Tibial nerve (tissue), 4 donors: ENCODE measurements at regions not wholly inside any gene's neighbourhood (a gene's known extent, or its start where the extent isn't known, plus 50 kb on each side); places are given as distances from the start of the nearest gene placed in this dataset.

ENCODE experiments used
- DNase-seq, 2 donors: peaks; one replicate each; pipeline ENCODE4 v3.0.0-alpha.2; 2019; ENCODE audit warnings: low spot score in 2 of 2
- H3K27ac ChIP-seq, 4 donors: fragments of 200-600 bp; sonication (generic) in 3 of 4; one replicate each; pipeline ENCODE4 v1.5.1; 2017 to 2019; ENCODE audit warnings: mild to moderate bottlenecking in 1 of 4
- H3K27me3 ChIP-seq, 2 donors: fragments of 200-600 bp; sonication (generic) in 1 of 2; one replicate each; pipeline versions ENCODE4 v1.5.1 to v1.6.0; 2017 to 2019
- H3K36me3 ChIP-seq, 3 donors: fragments of 200-600 bp; sonication (generic); one replicate each; pipeline ENCODE4 v1.5.1; 2018 to 2019
- H3K4me1 ChIP-seq, 4 donors: fragments of 200-600 bp; sonication (generic) in 3 of 4; one replicate each; pipeline ENCODE4 v1.5.1; 2017 to 2019
- H3K4me3 ChIP-seq, 4 donors: fragments of 200-600 bp; sonication (generic) in 3 of 4; one replicate each; pipeline ENCODE4 v1.5.1; 2017 to 2019; ENCODE audit warnings: mild to moderate bottlenecking in 1 of 4, moderate library complexity in 1 of 4
- H3K9me3 ChIP-seq, 4 donors: fragments of 200-600 bp; sonication (generic) in 3 of 4; one replicate each; pipeline ENCODE4 v1.5.1; 2017 to 2019
- EP300 ChIP-seq, 2 donors: sonication (generic); formaldehyde crosslinking; IDR thresholded peaks; one replicate each; pipeline ENCODE4 v1.6.1; 2017; ENCODE audit warnings: antibody characterized with exemption in 2 of 2, mild to moderate bottlenecking in 1 of 2
- POLR2A ChIP-seq, 2 donors: fragments of 450-650 bp; IDR thresholded peaks; one replicate each; pipeline ENCODE4 v1.6.1; 2017; ENCODE audit warnings: antibody characterized with exemption in 2 of 2, mild to moderate bottlenecking in 2 of 2, moderate library complexity in 2 of 2
- WGBS, 2 donors: methylation state at CpG; one replicate each; pipeline ENCODE4 v1.1.5; 2018; 5-methylcytosine and 5-hydroxymethylcytosine counted together
- TF ChIP-seq, protein P1 (sequence below), 5 experiments: fragments of 200-600 bp in 3 of 5; fragments of 450-650 bp in 2 of 5; sonication (generic) in 3 of 5; IDR thresholded peaks; one replicate each; pipeline ENCODE4 v1.5.1; 2016 to 2019; ENCODE audit warnings: antibody characterized with exemption in 5 of 5, mild to moderate bottlenecking in 3 of 5, moderate library complexity in 2 of 5

GRCh38 chr10:4080225-4080805 lies 295.3 kb upstream of the KLF6 start:
- 67 to 85% methylated on average over 7 of the region's 7 CpGs for WGBS, 2 donors
- Histone ChIP-seq H3K36me3 (no peaks in the 10 kb centered on the region), H3K27me3 (no peaks in the 10 kb centered on the region), H3K4me3 (no peak overlapping the region), H3K9me3 (no peaks in the 10 kb centered on the region), H3K4me1 (peaks cover 0 to 40% (median 17%) of the 10 kb centered on the region in 4 donors), H3K27ac (peak overlapping the region in 1 of 4 donors; percentile 38)
- TF ChIP-seq POLR2A (IDR thresholded peaks at IDR 0.05) (no peak), EP300 (IDR thresholded peaks at IDR 0.05) (no peak)
- TF ChIP-seq, protein P1, sequence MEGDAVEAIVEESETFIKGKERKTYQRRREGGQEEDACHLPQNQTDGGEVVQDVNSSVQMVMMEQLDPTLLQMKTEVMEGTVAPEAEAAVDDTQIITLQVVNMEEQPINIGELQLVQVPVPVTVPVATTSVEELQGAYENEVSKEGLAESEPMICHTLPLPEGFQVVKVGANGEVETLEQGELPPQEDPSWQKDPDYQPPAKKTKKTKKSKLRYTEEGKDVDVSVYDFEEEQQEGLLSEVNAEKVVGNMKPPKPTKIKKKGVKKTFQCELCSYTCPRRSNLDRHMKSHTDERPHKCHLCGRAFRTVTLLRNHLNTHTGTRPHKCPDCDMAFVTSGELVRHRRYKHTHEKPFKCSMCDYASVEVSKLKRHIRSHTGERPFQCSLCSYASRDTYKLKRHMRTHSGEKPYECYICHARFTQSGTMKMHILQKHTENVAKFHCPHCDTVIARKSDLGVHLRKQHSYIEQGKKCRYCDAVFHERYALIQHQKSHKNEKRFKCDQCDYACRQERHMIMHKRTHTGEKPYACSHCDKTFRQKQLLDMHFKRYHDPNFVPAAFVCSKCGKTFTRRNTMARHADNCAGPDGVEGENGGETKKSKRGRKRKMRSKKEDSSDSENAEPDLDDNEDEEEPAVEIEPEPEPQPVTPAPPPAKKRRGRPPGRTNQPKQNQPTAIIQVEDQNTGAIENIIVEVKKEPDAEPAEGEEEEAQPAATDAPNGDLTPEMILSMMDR (IDR thresholded peaks at IDR 0.05): no peak
- no peak for DNase-seq

DNA sequence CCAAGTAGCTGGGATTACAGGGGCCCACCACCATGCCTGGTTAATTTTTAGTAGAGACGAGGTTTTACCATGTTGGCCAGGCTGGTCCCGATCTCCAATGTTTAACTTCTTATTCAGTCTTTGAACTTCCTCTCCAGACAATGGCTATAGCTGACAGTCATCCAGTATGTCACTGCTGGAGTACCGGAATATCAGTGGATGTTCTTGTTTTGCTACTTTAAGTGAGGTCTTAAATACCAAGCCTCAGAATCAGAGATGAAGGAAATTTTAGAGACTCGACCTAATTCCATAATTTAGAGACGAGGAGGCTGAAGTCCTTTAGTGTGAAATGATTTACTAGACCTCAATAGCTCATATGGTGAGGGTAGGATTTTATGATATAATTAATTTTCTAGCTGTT lies 294.8 kb upstream of the KLF6 start:
- DNase-seq: no peak
- no peak overlapping the region for H3K4me3 ChIP-seq
- 93% methylated on average over 5 of the region's 5 CpGs for WGBS, 2 donors
- peak overlapping the region in 1 of 4 donors; percentile 38 for H3K27ac ChIP-seq
- no peaks in the 10 kb centered on the region for H3K36me3 ChIP-seq
- H3K4me1 ChIP-seq: peaks cover 0 to 41% (median 17%) of the 10 kb centered on the region in 4 donors
- no peaks in the 10 kb centered on the region for H3K9me3 ChIP-seq
- no peak for TF ChIP-seq POLR2A (IDR thresholded peaks at IDR 0.05)
- TF ChIP-seq, protein P1 (IDR thresholded peaks at IDR 0.05): no peak
- no peak for TF ChIP-seq EP300 (IDR thresholded peaks at IDR 0.05)
- no peaks in the 10 kb centered on the region for H3K27me3 ChIP-seq

DNA sequence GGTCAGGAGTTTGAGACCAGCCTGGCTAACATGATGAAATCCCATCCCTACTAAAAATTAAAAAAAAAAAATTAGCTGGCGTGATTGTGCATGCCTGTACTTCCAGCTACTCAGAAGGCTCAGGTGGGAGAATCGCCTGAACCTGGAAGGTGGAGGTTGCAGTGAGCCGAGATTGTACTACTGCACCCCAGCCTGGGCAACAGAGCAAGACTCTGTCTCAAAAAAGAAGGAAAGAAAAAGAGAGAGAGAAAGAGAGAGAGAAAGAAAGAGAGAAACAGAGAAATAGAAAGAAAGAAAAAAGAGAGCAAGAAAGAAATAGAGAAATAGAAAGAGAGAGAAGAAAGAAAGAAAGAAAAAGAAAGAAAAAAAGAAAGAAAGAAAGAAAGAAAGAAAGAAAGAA lies 292.8 kb upstream of the KLF6 start:
- no peaks in the 10 kb centered on the region for H3K9me3 ChIP-seq
- peaks cover 0 to 35% (median 11%) of the 10 kb centered on the region in 4 donors for H3K4me1 ChIP-seq
- no peak overlapping the region for H3K27ac ChIP-seq
- 95% methylated on average over 3 of the region's 3 CpGs for WGBS, 2 donors
- no peaks in the 10 kb centered on the region for H3K27me3 ChIP-seq
- TF ChIP-seq EP300 (IDR thresholded peaks at IDR 0.05) (no peak), POLR2A (IDR thresholded peaks at IDR 0.05) (no peak)
- TF ChIP-seq, protein P1 (IDR thresholded peaks at IDR 0.05): no peak
- H3K4me3 ChIP-seq: no peak overlapping the region
- H3K36me3 ChIP-seq: no peaks in the 10 kb centered on the region
- no peak for DNase-seq

DNA sequence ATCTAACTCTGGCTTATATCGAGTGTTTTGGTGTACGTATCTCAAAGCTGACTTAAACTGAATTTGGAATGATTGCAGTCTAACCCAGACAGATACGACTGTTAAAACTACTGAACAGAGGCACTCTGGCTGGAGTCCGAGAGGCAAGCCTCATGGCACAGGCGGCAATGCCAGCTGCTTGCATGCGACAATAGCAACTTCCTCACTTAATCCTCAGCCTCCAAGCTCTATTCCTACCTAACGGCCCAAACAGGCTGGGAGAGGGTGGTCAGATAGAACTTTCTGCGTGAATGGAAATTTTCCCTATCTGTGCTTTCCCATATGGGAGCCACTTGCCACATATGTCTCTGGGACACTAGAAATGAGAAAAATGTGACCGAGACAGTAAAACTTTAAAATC lies 292.0 kb upstream of the KLF6 start:
- Histone ChIP-seq H3K27me3 (no peaks in the 10 kb centered on the region), H3K9me3 (no peaks in the 10 kb centered on the region)
- WGBS, 2 donors: 94 to 97% methylated on average over 9 of the region's 9 CpGs

DNA sequence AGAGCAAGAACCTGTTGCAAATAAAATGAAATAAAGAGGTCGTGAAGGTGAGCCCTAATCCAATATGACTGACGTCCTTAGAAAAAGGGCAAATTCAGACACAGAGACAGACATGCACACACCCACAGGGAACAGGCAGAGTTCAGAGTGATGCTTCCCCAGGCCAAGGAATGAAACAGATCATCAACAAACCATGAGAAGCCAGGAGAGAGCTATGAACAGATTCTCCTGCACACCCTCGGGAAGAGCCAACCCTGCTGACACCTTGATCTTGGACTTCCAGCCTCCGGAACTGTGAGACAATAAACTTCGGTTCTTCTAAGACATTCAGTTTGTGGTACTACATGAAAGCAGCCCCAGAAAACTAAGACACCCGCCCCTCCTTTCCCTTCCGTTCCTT lies 290.4 kb upstream of the KLF6 start:
- no peak overlapping the region for H3K27ac ChIP-seq
- no peaks in the 10 kb centered on the region for H3K27me3 ChIP-seq
- H3K9me3 ChIP-seq: no peaks in the 10 kb centered on the region
- 93 to 98% methylated on average over 7 of the region's 7 CpGs for WGBS, 2 donors
- H3K4me3 ChIP-seq: no peak overlapping the region
- DNase-seq: no peak
- peaks cover 0 to 14% (median 3%) of the 10 kb centered on the region in 4 donors for H3K4me1 ChIP-seq
- no peaks in the 10 kb centered on the region for H3K36me3 ChIP-seq
- TF ChIP-seq POLR2A (IDR thresholded peaks at IDR 0.05) (no peak), EP300 (IDR thresholded peaks at IDR 0.05) (no peak)
- TF ChIP-seq, protein P1 (IDR thresholded peaks at IDR 0.05): no peak

More for the DNA sequence above, 292.0 kb upstream of the KLF6 start:
- H3K27ac ChIP-seq: no peak overlapping the region
- no peak for DNase-seq
- TF ChIP-seq EP300 (IDR thresholded peaks at IDR 0.05) (no peak), POLR2A (IDR thresholded peaks at IDR 0.05) (no peak)
- TF ChIP-seq, protein P1 (IDR thresholded peaks at IDR 0.05): no peak
- peaks cover 0 to 27% (median 10%) of the 10 kb centered on the region in 4 donors for H3K4me1 ChIP-seq
- no peaks in the 10 kb centered on the region for H3K36me3 ChIP-seq
- no peak overlapping the region for H3K4me3 ChIP-seq
